GM21447 (cell line): ENCODE measurements at regions not wholly inside any gene's neighbourhood (a gene's known extent, or its start where the extent isn't known, plus 50 kb on each side); places are given as distances from the start of the nearest gene placed in this dataset.
"Not testable (repeated sequence)": the region's sequence is repeated elsewhere in the genome, so short reads cannot be mapped to it uniquely, and the experiment has no call there.

Source experiments
- ATAC-seq: cut with Tn5 transposase; IDR thresholded peaks from one replicate; pipeline ENCODE4 v1.9.1; 2021; ENCODE audit not compliant: unreplicated experiment

- ATAC-seq, result not testable (repeated sequence)
Observed at GRCh38 chr22:49698616-49699015, 129.1 kb downstream of the BRD1 start.

DNA sequence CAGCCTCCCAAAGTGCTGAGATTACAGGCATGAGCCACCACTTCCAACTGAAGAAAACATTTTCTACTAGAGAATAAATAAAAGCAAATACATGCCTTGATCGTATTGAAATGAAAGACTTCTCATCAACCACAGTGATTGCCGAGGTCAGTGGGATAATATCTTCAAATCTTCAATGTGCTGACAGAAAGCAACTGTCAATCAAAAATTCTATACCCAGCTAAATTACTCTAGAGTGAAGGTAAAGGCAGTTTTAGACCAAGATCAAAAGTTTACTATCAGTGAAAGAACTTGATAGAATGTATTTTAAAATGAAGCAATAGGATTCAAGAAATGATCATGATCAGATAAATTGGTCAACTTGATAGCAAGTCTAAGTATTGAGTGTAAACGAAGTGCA, 130.6 kb downstream of the BRD1 start:
- no peak for ATAC-seq

- ATAC-seq, result no peak
Observed at GRCh38 chr22:49694462-49695260, 133.0 kb downstream of the BRD1 start.

DNA sequence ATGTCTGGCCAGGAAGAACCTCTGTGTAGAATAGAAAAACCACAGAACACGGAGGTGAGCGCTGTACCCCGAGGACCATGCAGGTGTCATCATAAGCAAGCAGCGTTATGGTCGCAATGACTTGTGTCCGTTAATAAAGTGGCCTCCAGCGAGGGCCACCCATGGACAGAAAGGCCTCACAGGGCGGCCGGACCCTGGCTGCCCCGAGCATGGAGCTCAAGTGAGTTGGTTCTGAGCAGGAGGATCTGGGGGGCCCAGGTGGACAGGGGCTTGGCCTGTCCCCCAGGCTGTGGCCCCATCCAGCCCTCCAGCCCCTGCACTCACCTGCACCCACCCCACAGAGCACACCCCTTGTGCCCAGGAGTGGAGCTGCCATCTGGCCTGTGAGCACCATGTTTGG, 133.8 kb downstream of the BRD1 start:
- no peak for ATAC-seq

DNA sequence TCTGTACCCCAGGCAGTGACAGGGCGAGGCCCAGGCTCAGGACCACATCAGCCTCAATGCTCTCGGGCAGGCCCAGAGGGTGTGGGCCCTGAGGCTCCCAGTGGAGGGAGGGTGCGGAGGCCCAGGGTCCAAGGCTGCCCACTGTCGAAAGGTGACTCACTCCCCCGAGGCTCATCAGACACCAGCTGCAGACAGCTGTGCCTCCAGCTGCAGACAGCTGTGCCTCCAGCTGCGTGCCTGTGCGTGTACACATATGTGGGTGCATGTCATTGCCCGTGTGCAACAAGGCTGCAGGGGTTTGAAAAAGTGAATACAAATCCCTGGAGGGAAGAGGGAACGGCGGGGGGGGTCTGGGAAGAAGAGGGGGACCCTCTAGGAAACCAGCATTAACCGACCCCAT, 134.3 kb downstream of the BRD1 start:
- no peak for ATAC-seq

- no peak for ATAC-seq
Observed at GRCh38 chr22:49692499-49693225, 135.0 kb downstream of the BRD1 start.

- no peak for ATAC-seq
Observed at GRCh38 chr22:49691256-49691655, 136.4 kb downstream of the BRD1 start.

- ATAC-seq, result no peak
Observed at GRCh38 chr22:49690454-49690853, 137.2 kb downstream of the BRD1 start.

DNA sequence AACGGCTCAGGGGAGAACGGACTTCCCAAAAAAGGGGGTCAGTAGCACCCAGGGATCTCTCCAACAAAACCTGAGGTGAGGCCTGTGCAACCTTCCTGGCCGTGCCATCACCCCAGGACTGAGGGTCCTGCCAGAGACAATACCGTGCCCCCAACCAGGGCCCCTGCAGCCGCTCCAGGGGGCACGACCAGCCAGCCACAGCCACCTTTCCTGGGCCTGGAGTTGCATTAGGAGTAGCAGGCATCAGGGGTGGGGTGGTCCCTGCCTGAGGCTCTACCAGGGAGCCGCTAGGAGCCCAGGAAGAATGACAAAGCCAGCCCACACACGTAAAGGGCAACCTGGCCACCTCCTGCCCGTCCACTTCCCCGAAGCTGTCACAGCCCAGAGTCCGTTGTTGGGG, 137.8 kb downstream of the BRD1 start:
- no peak for ATAC-seq

DNA sequence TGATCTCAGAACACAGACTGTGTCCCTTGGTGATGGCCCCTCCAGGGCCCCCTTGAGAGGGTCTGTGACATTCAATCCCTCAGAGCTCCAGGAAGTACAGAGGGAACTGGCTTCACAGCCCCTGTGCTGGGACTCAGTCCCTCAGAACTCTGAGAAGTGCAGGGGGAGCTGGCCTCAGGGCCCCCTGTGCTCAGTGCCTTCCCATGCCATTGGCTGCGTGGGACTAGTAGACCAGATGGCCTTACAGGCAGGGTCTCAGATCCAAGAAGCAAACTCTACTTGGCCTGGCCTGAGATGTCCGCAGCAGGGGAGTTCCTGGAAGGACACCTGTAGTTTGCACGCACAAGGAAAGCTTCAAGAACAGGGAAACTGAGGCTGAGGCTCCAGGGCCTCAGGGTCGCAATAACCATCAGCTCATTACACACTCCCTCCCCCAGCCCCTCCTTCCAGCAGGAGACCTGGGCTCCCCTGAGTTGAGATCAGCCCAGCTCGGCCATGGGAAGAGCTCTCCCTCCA, 138.4 kb downstream of the BRD1 start:
- no peak for ATAC-seq

- ATAC-seq, result no peak
Observed at GRCh38 chr22:49688516-49689254, 139.0 kb downstream of the BRD1 start.

DNA sequence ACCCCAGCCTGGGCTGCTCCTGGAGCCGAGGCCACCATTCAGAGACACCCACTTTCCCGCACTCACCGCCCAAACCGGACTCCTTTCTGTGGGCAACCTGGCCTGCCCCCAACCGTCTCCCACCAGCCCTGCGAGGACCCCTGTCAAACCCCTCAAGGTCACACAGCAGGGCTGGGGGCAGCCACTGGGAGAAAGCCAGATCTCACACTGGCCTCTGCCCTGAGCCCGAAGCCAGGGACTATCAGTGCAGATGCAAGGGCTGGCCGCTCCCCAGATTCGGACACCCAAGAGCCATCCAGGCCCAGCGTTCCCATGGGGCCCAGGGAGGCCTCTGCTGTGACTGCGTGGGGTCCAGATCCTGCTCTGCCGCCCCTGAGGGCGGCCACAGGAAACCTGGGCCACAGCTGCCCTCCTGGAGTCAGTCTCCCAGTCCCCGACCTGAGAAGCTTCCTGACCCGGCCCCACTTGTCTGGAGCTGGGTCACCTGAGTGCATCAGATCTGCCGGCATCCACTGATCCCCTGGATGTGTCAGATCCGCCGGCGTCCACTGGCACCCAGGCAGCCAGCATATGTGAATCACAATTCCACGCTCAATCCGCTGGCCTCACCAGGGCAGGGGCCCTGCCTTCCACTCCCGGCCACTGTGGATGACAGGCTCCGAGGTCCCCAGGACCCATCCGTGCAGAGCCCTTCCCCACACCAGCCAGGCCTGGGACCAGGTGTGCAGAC, 139.7 kb downstream of the BRD1 start:
- no peak for ATAC-seq

DNA sequence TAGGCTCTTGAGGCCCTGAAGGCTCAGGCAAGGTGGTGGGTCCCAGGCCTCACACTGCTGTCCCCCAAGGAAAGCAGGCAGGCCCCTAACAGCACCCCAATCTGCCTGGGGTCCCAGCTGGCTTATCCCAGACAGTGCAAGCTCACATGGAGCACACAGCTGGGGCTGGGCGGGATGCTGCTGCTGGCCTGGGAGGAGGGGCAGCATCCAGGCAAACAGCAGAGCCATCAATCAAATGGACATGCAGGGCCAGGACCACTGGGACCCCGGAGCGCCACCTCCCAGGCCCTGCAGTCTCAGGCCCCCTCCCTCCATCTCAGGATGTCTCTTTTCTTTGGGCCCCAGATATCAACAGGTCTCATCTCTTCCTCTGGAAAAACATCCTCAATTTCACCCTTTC, 140.3 kb downstream of the BRD1 start:
- no peak for ATAC-seq

- ATAC-seq, result no peak
Observed at GRCh38 chr22:49686495-49687219, 141.0 kb downstream of the BRD1 start.

DNA sequence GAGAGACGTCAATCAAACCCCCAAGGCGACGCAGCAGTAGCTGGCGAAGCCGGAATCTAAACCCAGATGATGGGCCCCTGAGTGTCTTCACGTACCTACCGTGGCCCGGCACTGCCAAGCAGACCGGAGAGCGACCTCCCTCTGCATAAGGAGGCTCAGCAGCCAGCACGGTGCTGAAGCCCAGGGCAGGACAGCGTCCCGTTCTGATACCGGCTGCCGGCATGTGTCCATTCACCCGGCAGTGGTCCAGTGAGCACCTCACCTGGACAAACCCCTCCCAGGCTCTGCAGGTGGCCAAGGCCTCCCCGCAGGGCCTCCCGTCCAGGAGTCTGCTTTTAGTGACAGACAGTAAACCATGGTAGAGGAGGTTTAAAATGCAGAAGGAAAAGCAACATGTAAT, 142.0 kb downstream of the BRD1 start:
- no peak for ATAC-seq

DNA sequence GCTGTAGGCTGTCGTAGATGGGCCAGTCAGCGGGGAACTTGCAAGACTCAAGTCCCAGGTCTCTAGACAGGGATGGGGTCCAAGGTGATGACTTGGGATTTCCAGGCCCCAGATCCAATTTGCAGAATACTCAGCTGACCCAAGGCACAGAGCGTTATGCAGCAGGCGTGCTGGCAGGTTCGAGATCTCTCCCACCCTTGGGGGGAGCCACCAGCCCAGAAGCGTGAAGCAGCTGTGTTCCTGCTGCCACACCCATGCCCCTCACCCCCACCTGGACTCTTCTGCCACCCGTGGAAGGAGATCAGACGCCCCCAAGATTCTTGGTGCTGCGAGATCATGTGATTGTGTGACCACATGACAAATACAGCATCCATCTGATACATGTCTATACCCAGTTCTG, 142.6 kb downstream of the BRD1 start:
- no peak for ATAC-seq

DNA sequence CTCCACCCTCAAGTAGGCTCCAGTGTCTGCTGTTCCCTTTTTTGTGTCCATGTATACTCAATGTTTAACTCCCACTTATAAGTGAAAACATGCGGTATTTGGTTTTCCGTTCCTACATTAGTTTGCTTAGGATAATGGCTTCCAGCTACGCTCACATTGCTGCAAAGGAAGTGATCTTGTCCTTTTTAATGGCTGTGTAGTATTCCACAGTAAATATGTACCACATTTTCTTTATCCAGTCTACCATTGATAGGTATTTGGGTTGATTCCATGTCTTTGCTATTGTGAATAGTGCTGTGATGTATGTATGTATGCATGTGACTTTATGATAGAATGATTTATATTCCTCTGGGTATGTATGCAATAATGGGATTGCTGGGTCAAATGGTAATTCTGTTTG, 144.6 kb downstream of the BRD1 start:
- ATAC-seq, result no peak

- not testable (repeated sequence) for ATAC-seq
Observed at GRCh38 chr22:49680819-49681218, 146.9 kb downstream of the BRD1 start.

- ATAC-seq, result no peak
Observed at GRCh38 chr22:49678842-49679170, 148.9 kb downstream of the BRD1 start.

DNA sequence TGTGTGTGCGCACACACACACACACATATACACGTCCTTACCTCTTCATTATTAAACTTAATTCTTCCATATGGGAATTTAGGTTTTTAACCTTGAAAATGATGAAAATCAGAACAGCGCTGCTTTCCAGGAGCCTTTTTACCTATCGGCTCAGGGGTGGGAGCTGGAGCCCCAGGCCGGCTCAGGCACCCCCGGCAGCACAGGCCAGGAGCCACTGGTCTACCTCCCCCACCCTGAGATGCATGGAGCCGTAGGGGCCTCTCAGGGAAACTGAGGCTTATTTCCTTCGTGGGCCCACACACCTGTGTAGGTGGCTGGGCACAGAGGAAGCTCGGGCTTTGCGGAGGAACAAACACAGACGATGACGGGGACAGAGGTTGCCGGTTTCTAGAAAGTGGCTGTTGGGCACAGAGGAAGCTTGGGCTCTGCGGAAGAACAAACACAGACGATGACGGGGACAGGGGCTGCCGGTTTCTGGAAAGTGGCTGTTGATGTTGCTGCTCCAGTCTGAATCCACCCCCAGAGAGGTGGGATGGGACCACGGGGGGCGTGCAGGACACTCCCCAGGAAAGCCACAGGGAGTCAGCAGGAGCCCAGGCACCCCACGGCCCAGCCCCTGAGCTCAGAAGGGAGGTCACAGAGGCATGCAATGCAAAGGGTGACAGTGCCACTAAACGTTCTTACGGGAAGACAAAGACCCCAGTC, 149.4 kb downstream of the BRD1 start:
- ATAC-seq, result no peak
